HepG2 (cell line): ENCODE measurements at regions not wholly inside any gene's neighbourhood (a gene's known extent, or its start where the extent isn't known, plus 50 kb on each side); places are given as distances from the start of the nearest gene placed in this dataset.

Source experiments
- BRCA1 ChIP-seq: sonication (generic); formaldehyde crosslinking; IDR thresholded peaks from 2 replicates; pipeline ENCODE4 v1.4.0; 2020; ENCODE audit warnings: missing genetic modification reagents
- MAFG ChIP-seq: sonication (generic); formaldehyde crosslinking; IDR thresholded peaks from 2 replicates; pipeline ENCODE4 v1.5.1; 2020; ENCODE audit warnings: mild to moderate bottlenecking, missing genetic modification reagents
- NFIC ChIP-seq: IDR thresholded peaks from 2 replicates; pipeline ENCODE4 v1.6.1; 2012; ENCODE audit warnings: mild to moderate bottlenecking, low read length, inconsistent platforms
- NR2C2 ChIP-seq: sonication (generic); formaldehyde crosslinking; IDR thresholded peaks from 2 replicates; pipeline ENCODE4 v1.4.0; 2020; ENCODE audit warnings: missing genetic modification reagents, mild to moderate bottlenecking, moderate library complexity, borderline replicate concordance
- POLR2AphosphoS5 ChIP-seq: IDR thresholded peaks from 2 replicates; pipeline ENCODE4 v1.6.1; 2012; ENCODE audit warnings: low read depth, low read length
- SMC3 ChIP-seq: IDR thresholded peaks from 2 replicates; pipeline ENCODE4 v1.6.1; 2011; ENCODE audit warnings: low read length, improper control_type of control experiment
- TAF1 ChIP-seq: sonication (generic); formaldehyde crosslinking; IDR thresholded peaks from 2 replicates; pipeline ENCODE4 v1.4.0; 2020; ENCODE audit warnings: missing genetic modification reagents
- ZFP82 ChIP-seq: sonication (generic); formaldehyde crosslinking; IDR thresholded peaks from 2 replicates; pipeline ENCODE4 v1.5.1; 2020; ENCODE audit warnings: mild to moderate bottlenecking, missing genetic modification reagents, borderline replicate concordance
- ZNF292 ChIP-seq: sonication (generic); formaldehyde crosslinking; IDR thresholded peaks from 2 replicates; pipeline ENCODE4 v1.8.1; 2022; ENCODE audit warnings: mild to moderate bottlenecking, low read depth, missing genetic modification reagents, borderline replicate concordance
- ZZZ3 ChIP-seq: sonication (generic); formaldehyde crosslinking; IDR thresholded peaks from 2 replicates; pipeline ENCODE4 v1.4.0; 2020; ENCODE audit warnings: missing genetic modification reagents, mild to moderate bottlenecking, borderline replicate concordance
- TF ChIP-seq, protein P1 (sequence below): sonication (generic); formaldehyde crosslinking; IDR thresholded peaks from 2 replicates; pipeline ENCODE4 v1.5.0; 2020; ENCODE audit warnings: mild to moderate bottlenecking, missing genetic modification reagents, moderate library complexity
- TF ChIP-seq, protein P2 (sequence below): sonication (generic); formaldehyde crosslinking; IDR thresholded peaks from one replicate; pipeline ENCODE4 v1.5.1; 2020; ENCODE audit warnings: mild to moderate bottlenecking, missing genetic modification reagents; ENCODE audit errors: not compliant biosample characterization

DNA sequence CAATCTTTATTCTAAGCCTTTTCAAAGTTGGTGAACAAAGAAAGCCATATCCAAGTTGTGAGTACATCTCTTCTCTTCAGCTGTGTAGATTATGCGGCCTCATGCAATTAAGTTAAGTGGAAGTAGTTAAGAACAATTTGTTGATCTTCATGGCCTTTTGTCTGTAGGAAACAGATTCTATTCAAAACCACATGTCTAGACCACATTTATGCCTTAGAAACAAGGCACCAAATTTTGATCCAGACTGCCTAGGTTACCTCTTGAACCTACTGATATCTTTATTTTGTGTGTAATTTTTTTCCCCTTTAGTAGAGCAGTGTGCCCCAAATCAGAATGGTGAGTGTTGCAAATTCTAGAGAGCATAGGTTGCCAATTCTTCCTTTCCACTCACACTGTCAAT lies 101.6 kb upstream of the CERS6 start:
- no peak for TF ChIP-seq NFIC
- TF ChIP-seq, protein P1, sequence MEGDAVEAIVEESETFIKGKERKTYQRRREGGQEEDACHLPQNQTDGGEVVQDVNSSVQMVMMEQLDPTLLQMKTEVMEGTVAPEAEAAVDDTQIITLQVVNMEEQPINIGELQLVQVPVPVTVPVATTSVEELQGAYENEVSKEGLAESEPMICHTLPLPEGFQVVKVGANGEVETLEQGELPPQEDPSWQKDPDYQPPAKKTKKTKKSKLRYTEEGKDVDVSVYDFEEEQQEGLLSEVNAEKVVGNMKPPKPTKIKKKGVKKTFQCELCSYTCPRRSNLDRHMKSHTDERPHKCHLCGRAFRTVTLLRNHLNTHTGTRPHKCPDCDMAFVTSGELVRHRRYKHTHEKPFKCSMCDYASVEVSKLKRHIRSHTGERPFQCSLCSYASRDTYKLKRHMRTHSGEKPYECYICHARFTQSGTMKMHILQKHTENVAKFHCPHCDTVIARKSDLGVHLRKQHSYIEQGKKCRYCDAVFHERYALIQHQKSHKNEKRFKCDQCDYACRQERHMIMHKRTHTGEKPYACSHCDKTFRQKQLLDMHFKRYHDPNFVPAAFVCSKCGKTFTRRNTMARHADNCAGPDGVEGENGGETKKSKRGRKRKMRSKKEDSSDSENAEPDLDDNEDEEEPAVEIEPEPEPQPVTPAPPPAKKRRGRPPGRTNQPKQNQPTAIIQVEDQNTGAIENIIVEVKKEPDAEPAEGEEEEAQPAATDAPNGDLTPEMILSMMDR (CRISPR knock-in tag), result no peak
- no peak for TF ChIP-seq MAFG (CRISPR knock-in tag)
- TF ChIP-seq TAF1, result no peak
- TF ChIP-seq, protein P2, sequence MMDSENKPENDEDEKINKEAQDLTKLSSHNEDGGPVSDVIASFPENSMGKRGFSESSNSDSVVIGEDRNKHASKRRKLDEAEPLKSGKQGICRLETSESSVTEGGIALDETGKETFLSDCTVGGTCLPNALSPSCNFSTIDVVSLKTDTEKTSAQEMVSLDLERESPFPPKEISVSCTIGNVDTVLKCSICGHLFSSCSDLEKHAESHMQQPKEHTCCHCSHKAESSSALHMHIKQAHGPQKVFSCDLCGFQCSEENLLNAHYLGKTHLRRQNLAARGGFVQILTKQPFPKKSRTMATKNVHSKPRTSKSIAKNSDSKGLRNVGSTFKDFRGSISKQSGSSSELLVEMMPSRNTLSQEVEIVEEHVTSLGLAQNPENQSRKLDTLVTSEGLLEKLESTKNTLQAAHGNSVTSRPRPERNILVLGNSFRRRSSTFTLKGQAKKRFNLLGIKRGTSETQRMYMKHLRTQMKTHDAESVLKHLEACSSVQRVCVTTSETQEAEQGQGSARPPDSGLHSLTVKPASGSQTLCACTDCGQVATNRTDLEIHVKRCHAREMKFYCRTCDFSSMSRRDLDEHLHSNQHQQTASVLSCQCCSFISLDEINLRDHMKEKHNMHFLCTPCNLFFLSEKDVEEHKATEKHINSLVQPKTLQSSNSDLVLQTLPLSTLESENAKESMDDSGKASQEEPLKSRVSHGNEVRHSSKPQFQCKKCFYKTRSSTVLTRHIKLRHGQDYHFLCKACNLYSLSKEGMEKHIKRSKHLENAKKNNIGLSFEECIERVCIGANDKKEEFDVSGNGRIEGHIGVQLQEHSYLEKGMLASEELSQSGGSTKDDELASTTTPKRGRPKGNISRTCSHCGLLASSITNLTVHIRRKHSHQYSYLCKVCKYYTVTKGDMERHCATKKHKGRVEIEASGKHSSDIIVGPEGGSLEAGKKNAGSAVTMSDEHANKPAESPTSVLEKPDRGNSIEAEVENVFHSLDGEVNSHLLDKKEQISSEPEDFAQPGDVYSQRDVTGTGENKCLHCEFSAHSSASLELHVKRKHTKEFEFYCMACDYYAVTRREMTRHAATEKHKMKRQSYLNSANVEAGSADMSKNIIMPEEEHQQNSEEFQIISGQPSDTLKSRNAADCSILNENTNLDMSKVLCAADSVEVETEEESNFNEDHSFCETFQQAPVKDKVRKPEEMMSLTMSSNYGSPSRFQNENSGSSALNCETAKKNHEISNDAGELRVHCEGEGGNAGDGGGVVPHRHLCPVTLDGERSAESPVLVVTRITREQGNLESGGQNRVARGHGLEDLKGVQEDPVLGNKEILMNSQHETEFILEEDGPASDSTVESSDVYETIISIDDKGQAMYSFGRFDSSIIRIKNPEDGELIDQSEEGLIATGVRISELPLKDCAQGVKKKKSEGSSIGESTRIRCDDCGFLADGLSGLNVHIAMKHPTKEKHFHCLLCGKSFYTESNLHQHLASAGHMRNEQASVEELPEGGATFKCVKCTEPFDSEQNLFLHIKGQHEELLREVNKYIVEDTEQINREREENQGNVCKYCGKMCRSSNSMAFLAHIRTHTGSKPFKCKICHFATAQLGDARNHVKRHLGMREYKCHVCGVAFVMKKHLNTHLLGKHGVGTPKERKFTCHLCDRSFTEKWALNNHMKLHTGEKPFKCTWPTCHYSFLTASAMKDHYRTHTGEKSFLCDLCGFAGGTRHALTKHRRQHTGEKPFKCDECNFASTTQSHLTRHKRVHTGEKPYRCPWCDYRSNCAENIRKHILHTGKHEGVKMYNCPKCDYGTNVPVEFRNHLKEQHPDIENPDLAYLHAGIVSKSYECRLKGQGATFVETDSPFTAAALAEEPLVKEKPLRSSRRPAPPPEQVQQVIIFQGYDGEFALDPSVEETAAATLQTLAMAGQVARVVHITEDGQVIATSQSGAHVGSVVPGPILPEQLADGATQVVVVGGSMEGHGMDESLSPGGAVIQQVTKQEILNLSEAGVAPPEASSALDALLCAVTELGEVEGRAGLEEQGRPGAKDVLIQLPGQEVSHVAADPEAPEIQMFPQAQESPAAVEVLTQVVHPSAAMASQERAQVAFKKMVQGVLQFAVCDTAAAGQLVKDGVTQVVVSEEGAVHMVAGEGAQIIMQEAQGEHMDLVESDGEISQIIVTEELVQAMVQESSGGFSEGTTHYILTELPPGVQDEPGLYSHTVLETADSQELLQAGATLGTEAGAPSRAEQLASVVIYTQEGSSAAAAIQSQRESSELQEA (CRISPR knock-in tag), result no peak
- no peak for TF ChIP-seq ZNF292
- TF ChIP-seq ZFP82 (CRISPR knock-in tag), result no peak
- TF ChIP-seq NR2C2 (CRISPR knock-in tag), result no peak
- TF ChIP-seq ZZZ3, result no peak
- TF ChIP-seq POLR2AphosphoS5, result no peak
- TF ChIP-seq SMC3, result no peak
- TF ChIP-seq BRCA1 (CRISPR knock-in tag), result no peak
